ENCODE measurements at regions not wholly inside any gene's neighbourhood (a gene's known extent, or its start where the extent isn't known, plus 50 kb on each side); places are given as distances from the start of the nearest gene placed in this dataset.

GRCh38 chr2:168401048-168401556, 55.0 kb upstream of the CERS6 start:
- TF ChIP-seq, protein P1, sequence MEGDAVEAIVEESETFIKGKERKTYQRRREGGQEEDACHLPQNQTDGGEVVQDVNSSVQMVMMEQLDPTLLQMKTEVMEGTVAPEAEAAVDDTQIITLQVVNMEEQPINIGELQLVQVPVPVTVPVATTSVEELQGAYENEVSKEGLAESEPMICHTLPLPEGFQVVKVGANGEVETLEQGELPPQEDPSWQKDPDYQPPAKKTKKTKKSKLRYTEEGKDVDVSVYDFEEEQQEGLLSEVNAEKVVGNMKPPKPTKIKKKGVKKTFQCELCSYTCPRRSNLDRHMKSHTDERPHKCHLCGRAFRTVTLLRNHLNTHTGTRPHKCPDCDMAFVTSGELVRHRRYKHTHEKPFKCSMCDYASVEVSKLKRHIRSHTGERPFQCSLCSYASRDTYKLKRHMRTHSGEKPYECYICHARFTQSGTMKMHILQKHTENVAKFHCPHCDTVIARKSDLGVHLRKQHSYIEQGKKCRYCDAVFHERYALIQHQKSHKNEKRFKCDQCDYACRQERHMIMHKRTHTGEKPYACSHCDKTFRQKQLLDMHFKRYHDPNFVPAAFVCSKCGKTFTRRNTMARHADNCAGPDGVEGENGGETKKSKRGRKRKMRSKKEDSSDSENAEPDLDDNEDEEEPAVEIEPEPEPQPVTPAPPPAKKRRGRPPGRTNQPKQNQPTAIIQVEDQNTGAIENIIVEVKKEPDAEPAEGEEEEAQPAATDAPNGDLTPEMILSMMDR (IDR thresholded peaks at IDR 0.05): no peak
- TF ChIP-seq POLR2A (IDR thresholded peaks at IDR 0.05; ENCODE audit: low read depth) (no peak), POLR2AphosphoS5 (IDR thresholded peaks at IDR 0.05) (no peak), EP300 (IDR thresholded peaks at IDR 0.05) (no peak)
